Stomach (tissue), 4 donors: ENCODE measurements at regions not wholly inside any gene's neighbourhood (a gene's known extent, or its start where the extent isn't known, plus 50 kb on each side); places are given as distances from the start of the nearest gene placed in this dataset.

Source experiments
- POLR2A ChIP-seq, 4 donors: fragments of 450-650 bp; IDR thresholded peaks; one replicate each; pipeline ENCODE4 v1.6.1; 2016; ENCODE audit warnings: antibody characterized with exemption in 4 of 4, control low read depth in 2 of 4, mild to moderate bottlenecking in 1 of 4, moderate library complexity in 1 of 4
- TF ChIP-seq, protein P1 (sequence below), 7 experiments: fragments of 450-650 bp in 4 of 7; fragments of 200-600 bp in 3 of 7; sonication (generic) in 3 of 7; IDR thresholded peaks; one replicate each; pipeline ENCODE4 v1.5.1; 2016 to 2019; ENCODE audit warnings: antibody characterized with exemption in 7 of 7, control low read depth in 2 of 7, mild to moderate bottlenecking in 1 of 7

DNA sequence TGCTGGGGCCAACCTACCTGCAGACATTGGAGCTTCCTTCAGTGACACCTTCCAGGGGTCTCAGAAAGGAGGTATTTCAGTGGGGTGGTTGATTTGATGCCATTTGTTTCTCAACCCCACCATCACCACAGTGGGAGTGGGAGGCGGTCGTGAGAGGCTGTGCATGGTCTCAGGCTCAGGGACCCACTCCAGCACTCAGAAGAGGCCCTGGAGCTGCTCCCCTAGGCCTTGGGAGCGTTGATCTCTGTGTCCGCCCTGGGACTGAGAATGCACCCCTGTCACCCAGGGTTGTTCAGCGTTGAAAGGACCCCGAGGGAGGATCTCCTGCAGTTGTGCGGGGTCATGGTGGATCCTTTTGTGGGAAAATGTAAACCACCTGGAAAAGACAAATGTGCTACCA, 410.6 kb downstream of the GLRX3 start:
- TF ChIP-seq POLR2A (IDR thresholded peaks at IDR 0.05) = no peak
- TF ChIP-seq, protein P1, sequence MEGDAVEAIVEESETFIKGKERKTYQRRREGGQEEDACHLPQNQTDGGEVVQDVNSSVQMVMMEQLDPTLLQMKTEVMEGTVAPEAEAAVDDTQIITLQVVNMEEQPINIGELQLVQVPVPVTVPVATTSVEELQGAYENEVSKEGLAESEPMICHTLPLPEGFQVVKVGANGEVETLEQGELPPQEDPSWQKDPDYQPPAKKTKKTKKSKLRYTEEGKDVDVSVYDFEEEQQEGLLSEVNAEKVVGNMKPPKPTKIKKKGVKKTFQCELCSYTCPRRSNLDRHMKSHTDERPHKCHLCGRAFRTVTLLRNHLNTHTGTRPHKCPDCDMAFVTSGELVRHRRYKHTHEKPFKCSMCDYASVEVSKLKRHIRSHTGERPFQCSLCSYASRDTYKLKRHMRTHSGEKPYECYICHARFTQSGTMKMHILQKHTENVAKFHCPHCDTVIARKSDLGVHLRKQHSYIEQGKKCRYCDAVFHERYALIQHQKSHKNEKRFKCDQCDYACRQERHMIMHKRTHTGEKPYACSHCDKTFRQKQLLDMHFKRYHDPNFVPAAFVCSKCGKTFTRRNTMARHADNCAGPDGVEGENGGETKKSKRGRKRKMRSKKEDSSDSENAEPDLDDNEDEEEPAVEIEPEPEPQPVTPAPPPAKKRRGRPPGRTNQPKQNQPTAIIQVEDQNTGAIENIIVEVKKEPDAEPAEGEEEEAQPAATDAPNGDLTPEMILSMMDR (IDR thresholded peaks at IDR 0.05) = no peak
